ENCODE measurements at regions not wholly inside any gene's neighbourhood (a gene's known extent, or its start where the extent isn't known, plus 50 kb on each side); places are given as distances from the start of the nearest gene placed in this dataset.

- intact Hi-C loops (cut with DNase I, micrococcal nuclease) = no loop called here
- no peak for DNase-seq
- no peak for ATAC-seq
These were observed 160.6 kb upstream of the RPS6KA3 start for GRCh38 chrX:20427173-20427770.

GRCh38 chrX:20421697-20422096, 155.0 kb upstream of the RPS6KA3 start:
- ATAC-seq (no peak), DNase-seq (no peak)
- intact Hi-C loops (cut with DNase I, micrococcal nuclease) = no loop called here

- DNase-seq = no peak
- intact Hi-C loops (cut with DNase I, micrococcal nuclease) = no loop called here
- no peak for ATAC-seq
These were observed 154.6 kb upstream of the RPS6KA3 start for GRCh38 chrX:20421275-20421674.

DNA sequence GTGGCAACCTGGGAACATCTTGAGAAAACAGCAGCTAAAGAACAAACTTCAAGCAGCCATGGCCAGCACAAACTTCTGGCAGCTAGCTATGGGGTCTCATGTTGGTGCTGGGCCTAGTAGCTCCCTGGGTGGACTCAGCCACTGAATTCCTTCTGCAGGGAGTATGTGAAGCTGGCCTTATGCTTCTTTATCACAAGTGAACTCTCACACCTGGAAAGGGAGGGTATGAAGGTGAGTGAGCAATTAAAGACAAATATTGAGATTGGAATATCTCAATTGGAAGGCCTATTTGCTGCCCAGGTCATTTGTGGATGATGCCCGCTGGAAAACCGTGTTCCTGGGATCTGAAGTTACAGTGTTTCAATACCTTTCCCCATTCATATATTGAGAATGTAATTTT, 153.3 kb upstream of the RPS6KA3 start:
- ATAC-seq (no peak), DNase-seq (no peak)
- intact Hi-C loops (cut with DNase I, micrococcal nuclease) = no loop called here

GRCh38 chrX:20418379-20419150, 151.9 kb upstream of the RPS6KA3 start:
- intact Hi-C loops (cut with DNase I, micrococcal nuclease) = no loop called here
- DNase-seq = no peak
- no peak for ATAC-seq

DNA sequence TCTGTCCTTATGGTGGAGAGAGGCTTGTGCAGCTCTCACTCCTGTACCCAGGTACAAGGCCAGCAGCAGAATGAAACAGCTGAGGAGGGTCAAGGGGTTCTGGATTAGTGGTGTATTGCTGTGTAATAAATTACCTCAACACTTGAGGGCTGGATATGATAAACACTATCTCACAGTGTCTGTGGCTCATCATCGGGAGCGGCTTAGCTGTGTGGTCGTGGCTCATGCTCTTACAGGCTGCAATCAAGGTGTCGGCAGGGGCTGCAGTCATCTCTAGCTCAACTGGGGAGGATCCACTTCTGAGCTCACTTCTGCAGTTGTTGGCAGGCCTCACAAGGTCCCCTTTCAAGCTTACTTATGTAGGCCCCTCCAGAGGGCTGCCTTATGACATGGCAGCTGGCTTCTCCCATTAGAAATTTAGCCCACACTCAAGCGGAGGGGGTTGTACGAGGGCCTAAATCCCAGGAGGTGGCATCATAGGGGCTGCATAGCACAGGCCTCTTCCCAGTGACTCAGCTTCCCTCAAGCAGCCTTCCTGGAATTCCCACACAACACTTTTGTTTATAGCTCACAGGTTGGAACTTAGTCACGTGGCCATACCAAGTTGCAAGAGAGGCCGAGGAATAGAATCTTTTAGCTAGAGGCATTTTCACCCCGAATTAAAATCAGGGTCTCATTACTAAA, 148.2 kb upstream of the RPS6KA3 start:
- intact Hi-C loops (cut with DNase I, micrococcal nuclease) = no loop called here
- DNase-seq = no peak

GRCh38 chrX:20414066-20414465, 147.4 kb upstream of the RPS6KA3 start:
- DNase-seq (no peak), ATAC-seq (no peak)
- intact Hi-C loops (cut with DNase I, micrococcal nuclease) = no loop called here

More for the DNA sequence above, 148.2 kb upstream of the RPS6KA3 start:
- ATAC-seq = no peak

DNA sequence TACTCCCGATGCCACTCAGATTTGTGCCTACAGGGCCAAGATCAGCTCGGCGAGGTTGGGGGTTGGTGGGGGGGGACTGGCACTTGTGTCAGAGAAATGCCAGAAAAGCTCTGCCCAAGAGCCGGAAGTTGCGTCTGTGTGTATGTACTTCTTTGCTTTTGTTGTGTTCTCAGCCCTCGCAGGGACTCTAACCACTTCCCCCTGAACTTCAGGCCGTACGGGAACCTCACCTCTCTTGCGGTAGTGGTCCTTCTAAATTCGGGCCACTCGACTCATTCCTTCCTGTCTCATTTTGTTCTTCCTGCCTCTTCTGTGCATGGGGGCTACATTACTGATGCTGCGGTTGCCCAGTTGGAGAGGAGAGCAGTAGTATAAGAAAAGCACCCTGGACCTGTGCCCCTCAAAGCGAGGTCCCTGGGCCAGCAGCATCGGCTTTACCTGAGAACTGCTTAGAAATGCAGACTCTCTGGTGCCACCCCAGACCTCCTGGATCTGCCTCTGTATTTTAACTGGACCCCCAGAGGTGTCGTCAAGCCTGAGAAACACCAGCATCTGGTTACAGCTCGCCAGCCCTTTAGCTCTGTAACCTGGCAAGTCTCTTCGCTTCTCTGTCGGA, 146.3 kb upstream of the RPS6KA3 start:
- intact Hi-C loops (cut with DNase I, micrococcal nuclease) = no loop called here
- peak in 1 of 2 donors; percentile 24 for DNase-seq
- no peak for ATAC-seq

DNA sequence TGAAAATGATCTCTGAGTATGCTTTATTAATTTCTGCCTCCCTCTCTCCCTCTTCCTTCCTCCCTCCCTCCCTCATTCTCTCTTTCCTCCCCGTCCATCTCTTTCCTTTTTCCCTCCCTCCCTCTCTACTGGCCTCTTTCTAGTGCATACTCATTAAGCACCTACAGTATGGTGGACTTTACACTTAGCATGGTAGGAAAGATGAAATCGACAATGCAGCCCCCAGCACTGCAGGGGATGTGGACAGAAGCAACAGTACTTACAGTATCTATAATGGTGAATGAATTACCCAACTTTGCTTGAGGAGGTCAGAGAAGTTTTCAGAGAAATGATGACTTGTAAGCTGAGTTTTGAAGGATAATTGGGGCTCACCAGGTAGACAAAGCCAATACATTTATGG, 143.8 kb upstream of the RPS6KA3 start:
- intact Hi-C loops (cut with DNase I, micrococcal nuclease) = no loop called here
- ATAC-seq (no peak), DNase-seq (no peak)

DNA sequence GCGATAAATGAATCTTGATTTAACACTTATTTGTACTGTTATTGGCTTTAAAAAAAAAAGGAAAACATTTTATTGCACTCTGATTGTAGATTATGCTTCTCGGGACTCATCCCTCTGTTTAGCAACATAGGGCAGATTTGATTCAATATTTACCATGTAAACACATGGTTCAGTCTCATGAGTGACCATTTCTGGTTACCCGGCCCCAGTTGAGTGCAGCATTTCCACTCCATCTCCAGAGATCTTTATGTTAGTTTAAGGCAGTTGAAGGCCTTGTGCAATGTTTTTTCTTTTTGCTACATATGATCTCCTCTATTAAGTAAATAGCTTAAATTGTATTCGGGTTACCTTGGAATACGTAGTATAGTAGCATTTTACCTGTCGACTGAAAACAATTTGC, 143.3 kb upstream of the RPS6KA3 start:
- intact Hi-C loops (cut with DNase I, micrococcal nuclease) = no loop called here
- ATAC-seq = no peak
- no peak for DNase-seq

- ATAC-seq (no peak), DNase-seq (no peak)
- intact Hi-C loops (cut with DNase I, micrococcal nuclease) = no loop called here
These were observed 136.2 kb upstream of the RPS6KA3 start for GRCh38 chrX:20402956-20403355.

GRCh38 chrX:20399728-20400414, 133.2 kb upstream of the RPS6KA3 start:
- DNase-seq (no peak), ATAC-seq (no peak)
- intact Hi-C loops (cut with DNase I, micrococcal nuclease) = no loop called here

DNA sequence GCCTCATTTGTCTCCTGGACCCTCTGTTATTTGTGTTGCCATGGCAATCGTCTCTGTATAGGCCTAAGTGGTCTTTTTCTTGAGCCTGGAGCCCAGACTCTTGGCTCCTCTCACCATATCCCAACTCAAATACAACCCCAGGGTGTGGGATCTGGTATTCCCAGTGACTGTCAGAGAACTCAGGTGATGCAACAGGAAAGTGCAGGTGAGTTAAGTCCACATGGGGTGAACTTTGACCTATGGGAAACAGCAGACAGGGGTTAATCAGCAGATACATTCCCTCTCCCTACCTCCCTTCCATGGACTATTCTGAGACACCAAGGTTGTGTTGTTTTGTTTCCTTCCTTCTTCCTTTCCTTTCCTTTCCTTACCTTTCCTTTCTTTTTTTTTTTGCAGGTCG, 130.9 kb upstream of the RPS6KA3 start:
- no peak for DNase-seq
- intact Hi-C loops (cut with DNase I, micrococcal nuclease) = no loop called here
- peak; percentile 87 for ATAC-seq

- DNase-seq = no peak
- ATAC-seq = no peak
- intact Hi-C loops (cut with DNase I, micrococcal nuclease) = no loop called here
These were observed 127.7 kb upstream of the RPS6KA3 start for GRCh38 chrX:20394451-20394850.

DNA sequence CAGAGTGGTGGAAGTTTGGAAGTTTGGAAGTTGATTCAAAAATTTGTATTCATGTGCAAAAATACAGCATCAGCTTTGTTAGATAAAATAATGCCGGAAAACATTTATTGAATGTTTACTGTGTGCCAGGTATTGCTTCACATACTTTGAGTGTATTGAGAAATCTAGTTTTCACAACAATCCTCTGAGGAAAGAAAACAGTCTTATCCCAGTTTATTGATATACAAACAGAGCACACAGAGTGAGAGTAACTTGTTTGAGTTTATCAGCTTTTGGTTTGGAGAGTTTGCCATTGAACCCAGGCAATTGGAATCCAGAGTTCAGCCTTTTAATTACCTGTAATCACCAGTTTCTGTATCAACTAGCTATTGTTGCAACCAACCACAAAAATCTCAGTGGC, 127.2 kb upstream of the RPS6KA3 start:
- ATAC-seq = peak; percentile 46
- intact Hi-C loops (cut with DNase I, micrococcal nuclease) = no loop called here
- no peak for DNase-seq

- DNase-seq (no peak), ATAC-seq (no peak)
- intact Hi-C loops (cut with DNase I, micrococcal nuclease) = no loop called here
These were observed 121.9 kb upstream of the RPS6KA3 start for GRCh38 chrX:20388594-20388993.

GRCh38 chrX:20383477-20383876, 116.8 kb upstream of the RPS6KA3 start:
- ATAC-seq = no peak
- DNase-seq = no peak
- intact Hi-C loops (cut with DNase I, micrococcal nuclease) = no loop called here

- DNase-seq (no peak), ATAC-seq (peak; percentile 23)
- intact Hi-C loops (cut with DNase I, micrococcal nuclease) = no loop called here
These were observed 116.0 kb upstream of the RPS6KA3 start for GRCh38 chrX:20382518-20383297.

- ATAC-seq = no peak
- no peak for DNase-seq
- intact Hi-C loops (cut with DNase I, micrococcal nuclease) = no loop called here
These were observed 115.4 kb upstream of the RPS6KA3 start for GRCh38 chrX:20382082-20382481.
